Inflammatory macrophage (primary cell): ENCODE measurements at regions not wholly inside any gene's neighbourhood (a gene's known extent, or its start where the extent isn't known, plus 50 kb on each side); places are given as distances from the start of the nearest gene placed in this dataset.

Experiments
- DNase-seq, 2 donors: peaks; one replicate each; pipeline ENCODE4 v3.0.0-alpha.2; 2020 to 2022

- no peak for DNase-seq
Observed at GRCh38 chr12:132393245-132393795, 63.9 kb upstream of the GALNT9 start.

GRCh38 chr12:132392389-132393244 lies 63.2 kb upstream of the GALNT9 start:
- DNase-seq: no peak

GRCh38 chr12:132391326-132392041 lies 62.1 kb upstream of the GALNT9 start:
- no peak for DNase-seq

- DNase-seq: no peak
Observed at GRCh38 chr12:132390287-132391076, 61.1 kb upstream of the GALNT9 start.

GRCh38 chr12:132389526-132390286 lies 60.3 kb upstream of the GALNT9 start:
- no peak for DNase-seq

- no peak for DNase-seq
Observed at GRCh38 chr12:132389026-132389425, 59.6 kb upstream of the GALNT9 start.

GRCh38 chr12:132388379-132389015 lies 59.1 kb upstream of the GALNT9 start:
- DNase-seq: no peak

GRCh38 chr12:132386926-132387497 lies 57.6 kb upstream of the GALNT9 start:
- DNase-seq: no peak

- no peak for DNase-seq
Observed at GRCh38 chr12:132385923-132386751, 56.7 kb upstream of the GALNT9 start.

GRCh38 chr12:132384916-132385774 lies 55.8 kb upstream of the GALNT9 start:
- DNase-seq: no peak

- no peak for DNase-seq
Observed at GRCh38 chr12:132380641-132381040, 51.3 kb upstream of the GALNT9 start.

- no peak for DNase-seq
Observed at GRCh38 chr12:132379996-132380395, 50.6 kb upstream of the GALNT9 start.

- DNase-seq: no peak
Observed at GRCh38 chr12:132379576-132379975, 50.2 kb upstream of the GALNT9 start.
